PC-9 (cell line): ENCODE measurements at regions not wholly inside any gene's neighbourhood (a gene's known extent, or its start where the extent isn't known, plus 50 kb on each side); places are given as distances from the start of the nearest gene placed in this dataset.

Source experiments
- BruUV-seq: library from RNA; stranded (reverse); fragments of 400-500 nt; replicated peaks from 2 replicates; lab custom pipeline; 2021; lab: Mats Ljungman, UMichigan
- CTCF ChIA-PET: fragments of 300-600 bp; sonication (Branson Sonifier 250); formaldehyde crosslinking; loops from one replicate; lab custom pipeline; 2022; ENCODE audit warnings: antibody characterized with exemption; lab: Charles Lee
- POLR2A ChIA-PET: fragments of 300-600 bp; sonication (Branson Sonifier 250); formaldehyde crosslinking; loops from one replicate; lab custom pipeline; 2022; ENCODE audit warnings: antibody characterized with exemption; ENCODE audit not compliant: unreplicated experiment; lab: Charles Lee
- DNase-seq, 2 experiments: peaks; one replicate each; pipeline versions ENCODE4 v3.0.0 to v3.0.0-alpha.2; 2015 to 2022; ENCODE audit warnings: mixed read lengths in 1 of 2
- H2AFZ ChIP-seq: fragments of 200-600 bp; sonication (generic); 2 replicates; pipeline ENCODE4 v1.8.1; 2017; ENCODE audit warnings: antibody characterized with exemption
- H3F3A ChIP-seq: fragments of 200-600 bp; sonication (generic); 2 replicates; pipeline ENCODE4 v1.8.1; 2017; ENCODE audit warnings: antibody characterized with exemption, mild to moderate bottlenecking, low read depth; ENCODE audit not compliant: insufficient read depth
- H3K27ac ChIP-seq: fragments of 200-600 bp; sonication (generic); 2 replicates; pipeline ENCODE4 v1.6.1; 2016; ENCODE audit warnings: mixed run types
- H3K27me3 ChIP-seq: fragments of 200-600 bp; sonication (generic); 2 replicates; pipeline ENCODE4 v1.6.1; 2016; ENCODE audit warnings: low read depth, mixed run types; ENCODE audit not compliant: insufficient read depth
- H3K36me3 ChIP-seq: fragments of 200-600 bp; sonication (generic); 2 replicates; pipeline ENCODE4 v1.6.1; 2016; ENCODE audit warnings: low read depth, mixed run types
- H3K4me1 ChIP-seq: fragments of 200-600 bp; sonication (generic); replicated peaks from 2 replicates; pipeline ENCODE4 v1.6.1; 2016; ENCODE audit warnings: mixed run types; ENCODE audit not compliant: insufficient read depth
- H3K4me2 ChIP-seq: fragments of 200-600 bp; sonication (generic); 2 replicates; pipeline ENCODE4 v1.6.1; 2017; ENCODE audit warnings: mixed run types
- H3K4me3 ChIP-seq: fragments of 200-600 bp; sonication (generic); 2 replicates; pipeline ENCODE4 v1.6.1; 2016; ENCODE audit warnings: mixed run types
- H3K79me2 ChIP-seq: fragments of 200-600 bp; sonication (generic); 2 replicates; pipeline ENCODE4 v1.6.1; 2017; ENCODE audit warnings: low read depth, mixed run types
- H3K9me2 ChIP-seq: fragments of 200-600 bp; sonication (generic); 2 replicates; pipeline ENCODE4 v1.8.1; 2017; ENCODE audit warnings: mild to moderate bottlenecking; ENCODE audit not compliant: insufficient read depth
- H3K9me3 ChIP-seq: fragments of 200-600 bp; sonication (generic); 2 replicates; pipeline ENCODE4 v1.8.1; 2016; ENCODE audit warnings: low read depth; ENCODE audit not compliant: insufficient read depth
- H4K20me1 ChIP-seq: fragments of 200-600 bp; sonication (generic); 2 replicates; pipeline ENCODE4 v1.8.1; 2017; ENCODE audit not compliant: insufficient read depth
- CTCF ChIP-seq: fragments of 200-600 bp; sonication (generic); conservative IDR thresholded peaks from 2 replicates; pipeline ENCODE4 v1.6.1; 2017; ENCODE audit warnings: mixed run types, antibody characterized with exemption, mild to moderate bottlenecking, moderate library complexity
- EZH2 ChIP-seq: fragments of 200-600 bp; sonication (generic); IDR thresholded peaks from 2 replicates; pipeline ENCODE4 v1.8.0; 2017; ENCODE audit warnings: antibody characterized with exemption, low read depth
- intact Hi-C: fragments of 100-400 bp; cut with micrococcal nuclease; formaldehyde crosslinking; loops from one replicate; pipeline ENCODE4 v1.10.0; 2022; ENCODE audit not compliant: unreplicated experiment

- POLR2A ChIA-PET: no interaction called here
- H3F3A ChIP-seq: no peaks in the 10 kb centered on the region
- no peak overlapping the region for H3K4me3 ChIP-seq
- DNase-seq: no peak
- no peaks in the 10 kb centered on the region for H3K9me3 ChIP-seq
- intact Hi-C loops: no loop called here
- CTCF ChIA-PET: no interaction called here
- no peak overlapping the region for H2AFZ ChIP-seq
- no peaks in the 10 kb centered on the region for H3K36me3 ChIP-seq
- TF ChIP-seq CTCF: no peak
- TF ChIP-seq EZH2: no peak
- H4K20me1 ChIP-seq: no peaks in the 10 kb centered on the region
- H3K4me2 ChIP-seq: no peak overlapping the region
- no peaks in the 10 kb centered on the region for H3K4me1 ChIP-seq
- H3K27me3 ChIP-seq: peaks cover 53% of the 10 kb centered on the region
- no peak overlapping the region for H3K27ac ChIP-seq
- H3K79me2 ChIP-seq: no peaks in the 10 kb centered on the region
- BruUV-seq: no TSS peak
- H3K9me2 ChIP-seq: no peaks in the 10 kb centered on the region
These were observed 121.8 kb downstream of the NSG2 start for GRCh38 chr5:174167080-174167910.

DNA sequence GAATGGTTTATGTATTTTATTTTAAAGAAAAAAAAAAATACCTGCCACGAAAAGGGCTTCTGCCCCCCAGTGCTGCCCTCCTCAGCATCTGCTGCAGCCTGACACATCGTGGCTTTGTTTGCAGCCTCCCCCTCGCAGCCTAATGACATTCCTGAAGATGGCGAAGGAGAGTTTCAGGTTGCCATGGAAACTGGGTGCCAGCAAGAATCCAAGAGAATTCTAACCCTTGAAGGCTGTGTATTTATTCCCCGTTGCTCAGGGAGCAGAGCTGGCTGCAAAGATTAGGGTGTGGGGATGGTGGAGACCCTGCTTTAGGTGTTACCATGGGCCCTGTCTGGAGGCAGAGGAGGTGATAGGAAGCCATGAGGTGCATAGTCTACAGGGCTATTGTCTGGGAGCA lies 126.6 kb downstream of the NSG2 start:
- Histone ChIP-seq H3K4me1 (no peaks in the 10 kb centered on the region), H3K27me3 (peaks cover 52% of the 10 kb centered on the region), H3K4me3 (no peak overlapping the region), H4K20me1 (no peaks in the 10 kb centered on the region), H2AFZ (no peak overlapping the region), H3K4me2 (no peak overlapping the region), H3K36me3 (no peaks in the 10 kb centered on the region), H3K9me3 (no peaks in the 10 kb centered on the region), H3K27ac (no peak overlapping the region), H3F3A (no peaks in the 10 kb centered on the region), H3K79me2 (no peaks in the 10 kb centered on the region), H3K9me2 (no peaks in the 10 kb centered on the region)
- no peak for DNase-seq
- no TSS peak for BruUV-seq
- POLR2A ChIA-PET: no interaction called here
- TF ChIP-seq EZH2: no peak
- TF ChIP-seq CTCF: no peak
- CTCF ChIA-PET: no interaction called here
- intact Hi-C loops: no loop called here

DNA sequence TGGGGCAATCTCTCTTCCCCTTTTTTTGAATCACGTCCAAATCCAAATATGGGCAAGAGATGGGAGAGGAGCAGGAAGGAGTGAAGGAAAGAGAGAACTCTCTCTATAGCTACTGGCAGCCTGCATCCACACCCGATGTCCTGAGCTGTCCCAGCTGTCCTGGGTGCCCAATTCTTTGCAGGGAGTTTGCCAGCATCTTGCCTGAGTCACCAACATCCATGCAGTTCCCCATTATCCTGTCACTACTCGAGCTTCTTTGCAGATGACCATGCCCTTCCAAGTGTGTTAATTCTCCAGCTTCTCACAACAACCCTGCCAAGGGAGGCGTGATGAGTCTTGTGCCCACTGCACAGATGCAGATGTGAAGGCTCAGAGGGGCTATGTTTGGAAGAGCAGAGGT lies 127.1 kb downstream of the NSG2 start:
- no peaks in the 10 kb centered on the region for H3K9me3 ChIP-seq
- H3K4me3 ChIP-seq: no peak overlapping the region
- H3K9me2 ChIP-seq: no peaks in the 10 kb centered on the region
- no peaks in the 10 kb centered on the region for H3K36me3 ChIP-seq
- H3F3A ChIP-seq: no peaks in the 10 kb centered on the region
- ChIA-PET POLR2A (no interaction called here), CTCF (no interaction called here)
- intact Hi-C loops: no loop called here
- H3K79me2 ChIP-seq: no peaks in the 10 kb centered on the region
- no peak overlapping the region for H3K27ac ChIP-seq
- no TSS peak for BruUV-seq
- H2AFZ ChIP-seq: no peak overlapping the region
- H3K4me2 ChIP-seq: no peak overlapping the region
- no peaks in the 10 kb centered on the region for H3K4me1 ChIP-seq
- peaks cover 52% of the 10 kb centered on the region for H3K27me3 ChIP-seq
- TF ChIP-seq CTCF: no peak
- no peak for TF ChIP-seq EZH2
- H4K20me1 ChIP-seq: no peaks in the 10 kb centered on the region
- DNase-seq: no peak
